ENCODE measurements at regions not wholly inside any gene's neighbourhood (a gene's known extent, or its start where the extent isn't known, plus 50 kb on each side); places are given as distances from the start of the nearest gene placed in this dataset.
"Not testable (repeated sequence)": the region's sequence is repeated elsewhere in the genome, so short reads cannot be mapped to it uniquely, and the experiment has no call there.

DNA sequence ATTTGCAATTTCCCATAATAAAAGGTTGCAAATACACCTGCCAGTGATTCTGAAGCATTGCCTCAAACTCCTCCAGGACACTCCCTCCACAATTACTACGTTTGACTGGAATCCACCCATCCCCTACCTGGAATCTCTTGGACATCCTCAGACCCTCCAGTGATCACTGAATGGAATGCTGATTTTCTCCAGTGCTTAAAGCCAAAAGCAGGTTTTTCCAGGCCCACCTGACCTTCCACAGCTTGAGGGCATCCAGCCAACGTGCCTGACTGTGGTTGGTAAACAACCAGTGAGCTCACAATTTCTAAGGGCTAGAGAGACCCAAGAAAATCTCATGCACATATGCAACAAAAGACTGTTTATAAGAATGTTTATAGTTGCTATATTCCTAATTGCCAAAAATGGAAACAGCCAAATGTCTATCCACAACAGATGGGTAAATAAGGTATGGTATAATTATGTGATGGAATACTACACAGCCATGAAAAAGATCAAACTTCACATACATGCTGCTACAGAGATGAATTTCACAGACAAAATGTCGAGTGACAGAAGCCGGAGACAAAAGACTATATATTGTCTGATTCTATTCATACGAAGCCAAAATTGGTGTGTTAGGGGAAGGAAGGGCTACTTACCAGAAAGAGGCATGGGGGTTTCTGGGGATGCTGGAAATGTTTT is 147.1 kb upstream of the RREB1 start:
- no peak for DNase-seq

DNA sequence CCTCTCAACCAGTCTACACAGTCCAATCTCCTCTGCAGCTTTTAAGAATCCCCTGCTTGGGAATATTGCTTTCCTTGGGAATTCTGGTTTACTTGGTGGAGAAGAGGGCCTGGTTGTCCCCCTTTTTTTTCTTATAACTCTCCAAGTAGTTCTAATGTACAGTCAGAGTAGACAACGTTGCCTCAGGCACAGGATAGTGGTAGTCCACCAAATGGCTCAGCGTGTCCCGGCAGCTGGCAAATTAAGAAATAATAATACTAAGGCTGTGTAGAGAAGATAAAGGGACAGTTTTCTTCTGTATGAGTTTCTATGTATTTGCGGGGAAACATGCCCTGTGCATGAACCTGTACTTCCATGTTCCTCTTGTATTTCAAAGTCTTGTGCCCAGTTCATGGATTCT is 145.7 kb upstream of the RREB1 start:
- DNase-seq: no peak

DNA sequence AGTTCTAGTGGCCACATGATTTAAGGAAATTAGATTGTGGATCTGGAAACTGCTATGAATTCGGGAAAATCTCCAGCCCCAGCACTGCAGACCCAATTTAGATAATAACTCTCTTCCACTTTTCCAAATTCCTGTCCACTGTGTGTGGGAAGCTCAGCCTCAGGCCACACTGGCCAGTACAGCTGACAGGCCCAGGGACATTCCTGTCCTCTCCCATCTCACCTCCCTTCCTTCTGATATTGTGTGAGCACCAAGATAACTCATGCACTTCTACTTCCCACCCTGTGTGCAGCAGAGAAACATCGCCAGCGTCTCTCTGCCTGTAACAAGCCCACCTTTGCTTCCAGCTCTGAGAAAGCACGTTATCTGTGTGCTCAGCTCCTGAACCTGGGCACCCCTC is 145.1 kb upstream of the RREB1 start:
- DNase-seq: no peak

DNA sequence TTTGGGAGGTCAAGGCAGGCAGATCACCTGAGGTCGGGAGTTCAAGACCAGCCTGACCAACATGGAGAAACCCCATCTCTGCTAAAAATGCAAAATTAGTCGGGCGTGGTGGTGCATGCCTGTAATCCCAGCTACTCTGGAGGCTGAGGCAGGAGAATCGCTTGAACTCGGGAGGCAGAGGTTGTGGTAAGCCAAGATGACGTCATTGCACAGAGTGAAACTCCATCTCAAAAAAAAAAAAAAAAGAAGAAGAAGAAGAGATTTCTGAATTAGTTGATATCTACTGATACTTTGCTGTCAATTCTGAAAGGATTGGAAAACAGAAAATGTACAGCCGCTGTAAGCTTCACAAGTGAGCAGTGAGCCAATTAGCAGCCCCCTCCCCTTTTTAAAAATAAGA is 144.4 kb upstream of the RREB1 start:
- not testable (repeated sequence) for DNase-seq

DNA sequence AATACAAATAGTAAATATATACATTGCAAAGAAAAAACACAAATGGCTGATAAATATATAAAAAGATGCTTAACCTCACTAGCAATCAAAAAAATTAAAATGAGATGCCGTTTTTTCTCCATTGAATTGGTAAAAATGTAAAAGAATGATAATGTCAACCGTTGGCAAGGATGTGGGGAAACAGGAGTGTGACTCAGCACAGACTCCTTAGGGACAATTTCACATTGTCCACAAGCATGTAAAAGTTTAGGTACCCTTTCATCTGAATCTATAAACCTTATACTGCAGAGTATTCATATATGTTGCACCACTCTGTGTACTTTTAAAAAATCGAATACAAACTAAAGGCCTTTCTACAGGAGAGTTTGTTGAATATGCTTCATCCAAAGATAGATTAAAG is 143.1 kb upstream of the RREB1 start:
- no peak for DNase-seq

DNA sequence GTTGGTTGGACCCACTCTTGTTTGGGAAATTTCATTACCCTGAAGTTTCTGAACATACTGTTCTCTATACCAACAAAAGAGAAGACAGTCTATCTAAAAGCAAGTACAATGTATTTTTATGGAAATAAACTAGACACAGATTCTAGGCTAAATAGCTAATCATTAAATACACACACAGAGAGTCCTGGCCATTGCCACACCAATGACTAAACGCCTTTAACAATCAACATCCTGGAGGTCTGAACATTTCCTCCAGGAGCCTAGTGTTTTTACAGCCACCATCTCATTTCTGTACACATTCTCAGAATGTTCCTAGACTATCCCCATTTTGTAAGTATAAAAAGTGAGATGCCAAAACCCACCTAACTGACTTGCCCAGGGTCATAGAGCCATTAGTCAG is 141.6 kb upstream of the RREB1 start:
- DNase-seq: no peak

DNA sequence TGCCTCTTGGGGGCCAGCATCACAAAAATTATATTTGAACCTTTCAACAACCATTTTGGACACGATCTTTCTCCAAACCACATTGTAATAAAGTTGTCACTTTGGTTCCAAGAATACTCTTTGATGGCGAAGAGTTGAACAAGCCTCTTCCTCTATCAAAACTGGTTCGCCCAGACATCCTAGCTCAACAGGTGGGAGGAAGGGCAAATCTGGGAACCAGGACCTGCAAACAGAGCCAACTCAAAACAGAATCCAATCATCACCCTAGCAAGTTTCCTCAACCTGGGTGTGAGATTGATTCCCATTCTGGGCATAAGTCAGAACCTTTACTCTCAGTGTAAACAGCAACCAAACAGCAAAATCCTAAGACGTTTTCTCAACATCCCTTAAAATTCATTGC is 141.2 kb upstream of the RREB1 start:
- DNase-seq: no peak

DNA sequence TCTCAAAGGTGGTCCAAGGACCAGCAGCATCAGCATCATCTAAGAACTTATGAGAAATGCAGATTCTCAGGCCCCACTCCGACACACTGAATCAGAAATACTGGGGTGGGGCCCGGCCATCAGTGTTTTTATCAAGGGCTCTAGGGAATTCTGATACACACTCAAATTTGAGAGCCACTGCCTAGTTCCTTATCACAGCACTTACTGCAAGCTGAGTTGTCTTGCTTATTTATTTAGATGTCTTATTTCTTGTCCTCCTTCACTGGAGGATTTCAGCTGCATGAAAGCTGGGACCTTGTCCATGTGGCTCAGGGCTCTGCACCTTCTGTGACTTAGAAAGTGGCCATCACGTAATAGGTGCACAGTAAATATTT is 139.4 kb upstream of the RREB1 start:
- DNase-seq: no peak

DNA sequence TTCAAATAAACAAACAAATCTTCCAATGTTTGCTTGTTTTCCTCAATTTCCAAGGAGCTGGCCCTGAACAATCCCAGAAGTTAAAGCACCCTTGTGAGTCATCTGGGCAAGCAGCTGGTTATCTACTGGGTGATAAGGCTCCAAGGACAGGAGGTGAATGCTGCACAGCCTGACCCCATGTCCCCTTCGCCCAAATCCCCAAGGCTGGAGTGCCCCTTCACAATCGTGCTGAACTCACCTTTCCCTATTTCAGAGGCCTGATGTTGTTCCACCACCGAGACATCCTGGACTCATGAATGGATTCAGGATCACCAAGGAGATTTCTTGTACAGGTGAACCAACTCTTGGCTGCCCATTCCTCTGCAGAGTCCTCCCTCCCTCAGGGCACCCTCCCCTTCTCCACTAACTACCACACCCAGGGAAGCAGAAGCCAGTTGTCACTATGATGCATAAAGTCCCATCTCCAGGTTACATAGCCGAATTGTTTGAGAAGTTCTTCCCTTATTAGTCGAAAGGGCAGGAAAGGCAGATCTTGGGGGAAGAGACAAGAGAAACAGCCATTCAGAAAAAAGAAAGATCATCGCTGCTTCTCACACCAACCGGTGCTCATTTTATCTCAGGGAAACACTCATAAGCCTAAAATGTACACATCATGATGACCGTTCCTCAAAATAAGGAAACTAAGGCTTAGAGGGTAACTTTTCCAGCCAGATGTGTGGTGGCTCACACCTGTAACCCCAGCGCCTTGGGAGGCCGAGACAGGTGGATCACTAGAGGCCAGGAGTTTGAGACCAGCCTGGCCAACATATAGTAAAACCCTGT is 138.8 kb upstream of the RREB1 start:
- no peak for DNase-seq

DNA sequence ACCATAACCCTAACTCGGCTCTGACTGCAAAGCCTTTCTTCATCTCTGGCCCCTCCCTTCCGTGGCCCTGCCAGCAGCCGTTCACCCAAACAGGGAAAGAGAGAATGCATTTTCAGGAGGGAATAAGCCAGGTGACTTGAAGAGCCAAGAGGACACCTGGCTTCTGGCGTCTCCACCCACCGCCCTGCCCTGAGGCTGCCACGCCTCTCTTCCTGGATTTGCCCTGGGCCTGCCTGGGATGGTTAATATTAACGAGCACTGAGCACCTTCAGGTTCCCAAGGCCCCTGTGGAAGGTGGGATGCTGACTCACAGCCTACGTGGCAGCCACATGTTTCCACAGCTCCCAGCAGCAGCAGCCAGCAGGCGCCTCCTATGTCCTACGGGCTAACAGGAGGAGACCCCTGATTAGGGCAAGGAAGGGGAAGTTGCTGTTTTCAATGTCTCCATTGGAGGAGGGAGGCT is 138.0 kb upstream of the RREB1 start:
- no peak for DNase-seq

DNA sequence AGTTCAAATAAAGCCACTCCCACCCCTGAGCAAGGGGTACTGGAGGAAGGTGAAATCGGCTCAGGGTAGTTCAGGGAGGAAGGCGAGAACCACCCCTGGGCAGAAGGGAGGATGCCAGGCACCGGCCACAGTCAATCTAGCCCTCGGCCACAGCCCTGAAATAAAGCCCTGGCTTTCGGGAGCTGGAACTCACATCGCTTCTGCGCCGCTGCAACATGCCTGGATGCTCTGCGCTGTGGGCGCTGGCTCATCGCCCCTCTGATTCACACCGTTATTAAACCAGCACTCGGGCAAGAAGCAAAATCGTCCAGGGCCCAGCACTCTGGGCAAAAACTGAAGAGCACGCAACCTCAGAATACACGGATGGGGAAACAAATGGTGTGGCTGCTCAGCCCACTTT is 136.9 kb upstream of the RREB1 start:
- DNase-seq: no peak

DNA sequence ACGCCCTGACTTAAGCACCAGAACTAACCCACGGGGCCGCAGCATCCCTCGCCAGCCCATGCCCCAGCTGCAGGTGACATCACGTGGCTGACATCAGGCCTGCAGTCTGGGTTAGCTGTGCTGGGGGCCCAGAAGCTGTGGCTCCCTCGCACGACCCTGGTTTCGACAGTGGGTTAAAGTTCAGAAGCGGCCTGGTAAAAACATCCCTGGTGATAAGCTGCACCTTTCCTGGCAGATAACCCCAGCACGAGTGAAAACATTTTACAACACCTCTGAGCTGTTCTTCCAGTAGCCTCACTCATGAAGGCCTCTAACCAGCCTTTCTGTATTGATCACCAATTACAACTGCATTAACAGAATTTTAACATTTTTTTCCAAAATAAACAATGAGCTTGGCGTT is 136.4 kb upstream of the RREB1 start:
- no peak for DNase-seq

DNA sequence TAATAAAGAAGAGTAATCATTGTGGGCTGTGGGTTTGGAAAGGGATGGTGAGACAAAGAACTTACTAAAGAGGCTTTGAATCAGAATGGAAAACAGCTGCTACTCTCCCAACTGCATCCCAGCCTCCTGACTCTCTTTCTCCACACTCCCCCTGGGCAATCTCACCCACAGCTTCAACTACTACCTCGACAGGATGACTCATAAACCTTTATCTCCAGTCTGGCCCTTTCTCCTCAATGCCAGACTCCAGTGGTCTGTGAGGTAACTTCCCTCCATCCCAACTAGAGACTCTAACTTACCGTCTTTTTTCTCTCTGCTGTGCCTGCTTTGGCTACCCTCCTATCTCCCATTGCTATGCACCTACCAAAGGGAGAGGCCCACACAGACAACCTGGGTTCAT is 135.3 kb upstream of the RREB1 start:
- DNase-seq: no peak

DNA sequence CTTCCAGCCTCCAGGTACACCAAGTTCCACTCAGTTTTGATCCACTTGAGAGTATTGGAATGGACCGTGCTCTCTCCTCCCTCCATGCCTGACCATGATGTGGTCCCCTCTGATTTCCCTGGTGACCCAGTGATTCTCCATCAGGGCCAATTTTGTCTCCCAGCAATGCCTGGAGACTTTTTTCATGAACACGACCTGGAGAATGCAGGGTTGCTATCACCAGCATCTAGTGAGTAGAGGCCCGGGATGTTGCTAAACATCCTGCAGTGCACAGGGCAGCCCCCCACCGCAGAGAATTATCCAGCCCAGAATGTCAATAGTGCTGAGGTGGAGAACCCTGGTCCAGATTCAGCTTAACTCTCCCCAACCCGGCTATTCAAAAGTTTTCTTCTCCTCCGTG is 134.0 kb upstream of the RREB1 start:
- no peak for DNase-seq

DNA sequence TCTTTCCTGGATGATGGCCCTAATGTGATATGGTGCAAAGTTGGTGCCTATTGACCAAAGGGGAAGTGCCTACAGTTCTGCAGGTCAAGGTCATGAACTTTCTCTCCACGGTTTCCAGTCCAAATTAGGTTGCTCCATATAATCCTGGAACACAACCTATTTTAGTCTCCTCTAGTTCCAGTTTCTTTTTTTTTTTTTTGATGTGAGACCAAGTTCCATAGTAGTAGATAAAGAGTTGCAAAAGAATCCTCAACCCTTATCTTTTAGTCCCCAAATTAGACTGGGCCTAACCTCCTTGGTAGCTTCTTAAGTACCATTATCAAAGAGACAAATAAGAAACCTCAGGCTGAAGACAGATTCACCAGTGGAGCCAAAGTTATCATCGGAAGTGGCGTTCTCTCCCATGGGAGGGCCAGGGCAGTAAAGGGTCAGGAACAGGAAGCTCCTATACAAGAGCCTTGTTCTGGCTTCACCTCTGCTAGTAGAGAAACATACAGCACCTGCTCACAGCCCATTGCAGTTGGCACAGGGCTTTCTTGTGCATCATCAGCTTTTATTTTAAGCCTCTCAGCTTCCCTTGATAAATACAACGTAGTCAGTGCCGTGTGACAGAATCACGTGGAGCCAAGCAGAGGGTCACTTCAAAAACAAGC is 132.2 kb upstream of the RREB1 start:
- DNase-seq: no peak

DNA sequence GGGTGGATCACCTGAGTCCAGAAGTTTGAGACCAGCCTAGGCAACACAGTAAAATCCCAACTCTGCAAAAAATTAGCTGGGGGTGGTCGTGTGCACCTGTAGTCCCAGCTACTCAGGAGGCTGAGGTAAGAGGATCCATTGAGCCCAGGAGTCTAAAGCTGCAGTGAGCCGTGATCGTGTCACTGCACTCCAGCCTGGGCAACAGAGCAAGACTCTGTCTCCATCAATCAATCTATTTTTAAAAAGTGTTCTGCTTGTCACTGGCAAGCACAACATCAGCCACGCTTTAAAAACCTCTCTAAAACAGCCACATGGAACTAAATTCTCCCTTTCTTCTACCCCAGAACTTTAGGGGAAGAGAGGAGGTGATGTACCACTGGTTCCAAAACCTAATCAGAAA is 131.6 kb upstream of the RREB1 start:
- DNase-seq: no peak

DNA sequence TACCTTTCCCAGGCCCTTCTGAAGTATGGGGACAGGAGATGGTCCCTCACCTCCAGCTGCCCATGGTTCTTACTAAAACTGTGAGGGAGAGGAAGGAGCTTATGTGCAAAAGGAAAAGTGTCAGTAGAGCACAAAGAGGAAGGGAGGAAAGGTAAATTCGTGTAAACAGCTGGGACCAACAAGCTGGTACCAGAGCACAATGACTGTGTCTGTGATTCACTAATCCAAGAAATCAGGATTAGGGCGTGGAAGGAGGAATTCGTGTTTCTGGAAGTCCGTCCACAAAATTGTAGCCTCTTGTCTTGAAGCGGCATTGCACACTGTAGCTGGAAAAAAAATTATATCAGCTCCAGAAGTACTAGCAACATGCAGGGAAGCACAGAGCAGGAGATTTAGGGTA is 129.0 kb upstream of the RREB1 start:
- DNase-seq: no peak

DNA sequence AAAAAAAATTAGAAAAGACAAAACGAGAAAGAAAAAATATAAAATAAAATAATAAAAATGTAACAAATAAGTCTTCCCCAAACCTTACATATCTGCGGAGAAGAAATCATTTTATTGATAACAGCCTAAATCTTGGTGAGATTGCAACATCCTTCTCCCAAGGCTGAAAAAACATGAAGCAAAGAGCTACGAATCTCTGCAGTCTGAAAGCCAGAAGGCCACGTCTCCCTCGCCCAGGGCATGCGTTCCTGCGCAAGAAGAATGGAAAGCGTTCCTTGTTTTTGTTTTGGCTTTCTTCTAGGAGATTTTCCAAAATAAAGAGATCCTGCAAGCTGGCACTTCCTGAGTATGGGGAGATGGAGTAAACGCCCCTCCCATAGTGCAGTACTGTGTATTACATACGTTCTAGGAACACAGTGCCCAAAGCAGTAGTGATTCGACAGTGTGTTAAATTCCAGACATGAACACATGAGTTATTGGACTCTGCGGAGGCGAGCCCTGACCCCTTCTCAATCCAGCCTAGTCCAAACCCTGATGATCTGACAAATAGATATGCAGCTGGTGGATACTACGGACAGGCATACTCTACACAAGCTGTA is 126.7 kb upstream of the RREB1 start:
- no peak for DNase-seq

DNA sequence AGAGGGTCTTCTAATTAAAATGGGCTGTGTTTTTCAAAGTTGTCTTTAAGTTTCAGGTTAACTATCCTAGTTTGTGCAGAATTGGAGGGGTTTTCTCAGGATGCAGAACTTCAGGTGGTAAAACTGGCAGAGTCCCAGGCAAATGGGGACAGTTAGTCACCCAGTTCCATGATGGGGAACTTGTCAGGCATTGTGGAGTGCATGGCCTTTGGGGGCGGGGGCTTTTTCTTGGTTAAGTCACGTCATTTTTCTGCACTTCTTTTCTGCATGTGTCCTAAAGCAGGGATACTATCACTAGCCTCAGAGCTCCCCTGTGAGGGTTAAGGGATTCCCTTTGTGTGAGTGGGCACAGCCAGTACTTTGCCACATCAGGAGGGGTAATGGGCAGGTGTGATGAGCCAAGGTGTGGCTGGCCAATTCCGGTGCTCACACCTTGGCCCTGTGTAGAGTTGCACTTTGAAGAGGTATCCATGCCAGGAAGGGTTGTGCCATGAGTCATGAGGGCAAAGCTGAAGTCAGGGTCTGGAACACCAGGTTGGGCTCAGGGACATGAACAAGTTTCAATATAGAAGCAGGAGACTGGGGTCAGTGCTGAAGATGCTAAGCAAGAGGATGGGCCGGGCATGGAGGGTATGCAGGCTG is 126.0 kb upstream of the RREB1 start:
- DNase-seq: no peak

DNA sequence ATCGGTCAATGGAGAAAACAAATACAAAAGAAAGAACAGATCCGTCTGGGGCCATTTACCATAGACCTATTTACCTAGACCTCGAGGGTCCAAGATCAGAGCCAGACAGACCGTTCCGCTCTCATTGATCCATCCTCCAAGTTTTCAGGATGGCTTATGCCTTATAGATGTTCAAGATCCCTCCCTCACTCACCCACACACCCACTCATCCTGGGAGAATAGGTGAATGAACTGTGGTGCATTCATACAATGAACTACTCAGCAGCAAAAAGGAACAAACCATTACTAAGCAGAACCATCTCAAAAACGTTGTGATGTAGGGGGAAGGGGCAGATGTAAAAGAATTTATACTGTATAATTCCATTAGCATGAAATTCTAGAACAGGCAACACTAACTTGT is 125.1 kb upstream of the RREB1 start:
- DNase-seq: no peak

DNA sequence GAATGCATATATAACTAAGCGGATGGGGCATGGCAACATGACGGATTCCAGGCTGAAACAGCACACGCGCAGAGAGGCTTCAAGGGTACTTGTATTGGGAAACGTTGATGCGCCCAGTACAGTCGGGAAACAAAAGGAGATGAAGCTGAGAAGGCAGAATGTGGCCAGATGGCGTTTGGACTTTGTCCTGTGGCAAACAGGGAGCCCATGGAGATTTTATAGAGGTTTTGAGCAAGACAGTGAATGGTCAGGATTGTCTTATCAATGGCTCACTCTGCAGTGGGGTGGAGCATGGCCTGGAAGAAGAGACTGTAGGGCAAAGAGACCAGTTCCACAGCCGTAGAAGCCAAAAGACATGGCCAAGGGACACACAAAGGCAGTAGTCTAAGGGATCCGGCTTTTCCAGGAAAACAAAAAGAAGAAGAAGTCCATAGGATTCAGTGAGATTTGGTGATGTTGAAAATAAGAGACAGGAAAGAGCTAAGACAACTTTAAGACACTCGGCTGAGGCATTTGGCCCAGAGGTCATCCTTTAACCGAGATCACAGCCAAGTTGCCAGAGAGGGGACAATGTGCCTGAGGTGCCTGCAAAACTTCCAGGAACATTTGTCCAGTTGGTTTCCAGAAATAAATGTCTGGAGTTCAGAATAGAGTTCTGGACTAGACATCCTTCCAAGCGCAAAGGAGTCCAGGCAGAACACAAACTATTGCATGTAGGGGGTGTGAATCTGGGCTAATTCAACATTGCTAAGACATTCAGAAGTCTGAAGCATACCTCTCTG is 123.0 kb upstream of the RREB1 start:
- no peak for DNase-seq

DNA sequence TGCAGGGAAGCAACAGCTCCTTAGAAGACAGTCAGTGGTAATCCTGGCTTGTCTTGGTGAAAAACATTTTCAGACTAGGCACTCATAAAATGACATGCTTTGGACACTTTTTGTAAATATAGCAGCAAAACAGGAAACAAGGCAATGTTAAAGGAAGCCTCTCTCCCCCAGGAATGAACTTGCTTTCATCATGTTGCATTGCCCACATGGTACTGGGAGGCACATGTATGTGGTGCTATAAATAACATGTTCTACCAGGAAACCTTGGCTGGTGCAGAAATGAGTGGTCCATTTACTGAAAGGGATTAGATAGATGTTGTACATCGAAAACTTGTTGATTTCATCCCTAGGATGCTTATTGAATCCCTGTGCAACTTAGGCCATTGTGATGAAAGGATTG is 121.4 kb upstream of the RREB1 start:
- no peak for DNase-seq
